Renal cortical epithelial cell (primary cell): ENCODE measurements at regions not wholly inside any gene's neighbourhood (a gene's known extent, or its start where the extent isn't known, plus 50 kb on each side); places are given as distances from the start of the nearest gene placed in this dataset.

ENCODE experiments used
- DNase-seq: peaks from one replicate; pipeline ENCODE4 v3.0.0-alpha.2; 2011; ENCODE audit warnings: low read depth

- no peak for DNase-seq
These were observed 1526.1 kb downstream of the KCNT2 start for GRCh38 chr1:195082183-195082582.

DNA sequence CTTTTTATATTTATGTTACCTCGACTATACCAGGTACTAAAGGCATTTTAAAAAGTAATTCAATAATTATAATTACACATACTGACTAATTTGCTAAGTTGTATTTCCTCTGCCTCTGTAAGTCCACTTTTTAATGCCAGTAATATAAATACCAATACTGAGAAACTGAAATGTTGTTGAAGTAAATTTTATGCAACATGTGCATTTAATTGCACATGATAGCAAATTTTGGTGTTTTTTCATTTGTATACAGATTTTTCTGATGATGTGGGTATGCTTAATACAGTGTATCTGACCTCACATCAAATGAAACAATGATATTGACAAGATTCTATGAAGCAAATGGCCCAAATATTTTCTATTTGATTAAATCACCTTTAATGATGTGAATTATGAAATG, 1531.6 kb downstream of the KCNT2 start:
- DNase-seq: no peak

GRCh38 chr1:195075973-195076372, 1532.3 kb downstream of the KCNT2 start:
- no peak for DNase-seq

GRCh38 chr1:195071461-195071860, 1536.8 kb downstream of the KCNT2 start:
- DNase-seq: no peak

GRCh38 chr1:195065437-195065836, 1542.8 kb downstream of the KCNT2 start:
- no peak for DNase-seq

GRCh38 chr1:195064358-195064757, 1543.9 kb downstream of the KCNT2 start:
- no peak for DNase-seq

DNA sequence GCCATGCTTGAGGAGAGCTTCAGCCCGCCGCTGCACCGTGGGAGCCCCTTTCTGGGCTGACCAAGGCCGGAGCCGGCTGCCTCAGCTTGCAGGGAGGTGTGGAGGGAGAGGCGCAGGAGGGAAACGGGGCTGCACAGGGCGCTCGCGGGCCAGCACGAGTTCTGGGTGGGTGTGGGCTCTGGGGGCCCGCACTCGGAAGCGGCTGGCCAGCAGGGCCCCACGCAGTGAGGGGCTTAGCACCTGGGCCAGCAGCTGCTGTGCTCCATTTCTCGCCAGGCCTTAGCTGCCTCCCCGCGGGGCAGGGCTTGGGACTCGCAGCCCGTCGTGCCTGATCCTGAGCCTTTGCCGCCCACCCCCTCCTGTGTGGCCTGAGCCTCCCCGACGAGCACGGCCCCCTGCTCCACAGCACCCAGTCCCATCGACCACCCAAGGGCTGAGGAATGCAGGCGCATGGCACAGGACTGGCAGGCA, 1554.0 kb downstream of the KCNT2 start:
- no peak for DNase-seq

DNA sequence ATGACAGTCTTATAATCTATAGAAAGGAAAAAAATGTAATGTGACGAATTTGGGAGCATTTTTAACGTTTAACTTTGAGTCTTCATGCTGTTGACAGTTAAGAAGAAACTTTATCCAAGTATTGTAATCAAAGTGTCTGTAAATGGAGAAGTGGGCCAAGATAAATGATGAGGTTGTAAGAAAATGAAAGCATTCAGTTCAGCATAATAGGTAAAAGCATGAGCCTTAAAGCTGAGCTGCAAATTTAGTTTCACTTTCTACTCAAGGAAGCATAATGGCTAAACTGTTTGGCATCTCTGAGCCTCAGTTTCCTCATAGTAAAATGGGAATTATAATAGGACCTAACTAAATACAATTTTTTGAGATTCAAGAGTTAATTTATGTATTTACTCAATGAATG, 1554.8 kb downstream of the KCNT2 start:
- DNase-seq: no peak

DNA sequence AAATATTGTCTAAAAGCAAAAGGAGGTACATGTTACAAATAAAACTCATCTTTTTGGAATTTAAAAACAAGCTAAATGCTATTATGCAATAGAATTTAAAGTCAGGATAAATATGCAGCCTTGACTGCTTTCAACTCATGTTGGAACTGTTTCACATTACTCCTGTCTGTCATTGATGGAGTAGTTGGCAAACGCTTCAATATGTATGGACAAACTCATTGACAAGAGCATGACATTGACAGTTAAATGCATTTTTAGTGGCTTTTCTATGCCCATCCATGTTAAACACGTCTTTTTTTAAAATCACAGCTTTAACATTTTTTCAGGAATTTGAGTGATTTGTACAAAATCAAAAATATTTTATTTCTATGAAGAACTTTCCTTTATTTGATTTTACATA, 1560.5 kb downstream of the KCNT2 start:
- no peak for DNase-seq

DNA sequence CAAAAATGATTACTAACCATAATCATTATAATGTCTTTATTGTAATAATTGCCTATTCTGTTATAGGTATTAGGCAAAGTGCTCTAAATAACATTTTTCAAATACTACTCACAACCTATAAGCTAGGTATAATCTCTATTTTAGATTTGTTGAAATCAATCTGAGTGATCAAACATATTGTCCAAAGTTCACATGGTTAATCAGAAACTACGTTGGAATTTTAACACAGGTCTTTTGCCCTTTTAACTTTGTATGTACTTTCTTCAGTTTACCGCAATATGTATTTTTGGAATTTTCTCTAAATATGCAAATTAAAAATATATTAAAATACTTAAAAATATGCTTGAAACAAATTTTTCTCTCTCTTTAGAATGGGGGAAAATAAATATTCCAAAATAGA, 1563.2 kb downstream of the KCNT2 start:
- no peak for DNase-seq

DNA sequence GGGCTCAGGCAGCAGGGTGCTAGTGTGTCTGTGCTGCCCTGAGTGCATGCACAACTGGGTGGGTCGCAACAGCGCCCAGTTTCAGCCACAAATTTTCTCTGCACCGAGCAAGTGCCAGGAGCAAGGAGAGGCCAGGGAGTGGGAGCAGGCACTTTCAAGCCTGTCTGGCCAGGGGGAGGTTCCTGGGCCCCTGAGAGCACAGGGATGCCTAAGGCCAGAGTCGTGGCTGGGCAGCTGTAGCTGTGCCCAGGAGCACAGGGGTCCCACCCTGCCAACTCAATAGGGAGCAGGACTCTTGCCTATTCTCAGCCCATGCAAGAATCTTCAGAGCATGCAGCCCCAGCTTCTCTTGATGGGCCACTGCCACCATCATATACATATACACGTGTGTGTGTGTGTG, 1577.4 kb downstream of the KCNT2 start:
- DNase-seq: no peak

GRCh38 chr1:195026792-195027191, 1581.4 kb downstream of the KCNT2 start:
- DNase-seq: no peak

DNA sequence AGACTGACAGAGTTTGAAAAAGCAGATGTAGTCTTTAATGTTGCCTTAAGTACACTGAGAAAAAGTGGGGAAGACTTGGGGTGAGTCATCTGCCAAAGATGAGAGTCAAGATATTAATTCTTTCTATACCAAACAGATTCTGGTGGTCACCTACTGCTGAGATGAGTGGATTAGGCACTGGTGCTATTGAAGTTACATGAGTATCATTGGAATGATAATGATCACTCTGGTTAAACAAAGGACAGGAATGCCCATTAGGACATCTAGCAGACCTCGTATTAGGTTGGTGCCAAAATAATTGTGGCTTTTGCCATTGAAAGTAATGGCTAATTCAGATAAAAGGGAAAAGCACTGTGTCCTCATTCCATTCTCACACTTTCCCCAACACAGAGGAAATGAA, 1588.9 kb downstream of the KCNT2 start:
- no peak for DNase-seq

GRCh38 chr1:195012995-195013394, 1595.2 kb downstream of the KCNT2 start:
- DNase-seq: no peak

DNA sequence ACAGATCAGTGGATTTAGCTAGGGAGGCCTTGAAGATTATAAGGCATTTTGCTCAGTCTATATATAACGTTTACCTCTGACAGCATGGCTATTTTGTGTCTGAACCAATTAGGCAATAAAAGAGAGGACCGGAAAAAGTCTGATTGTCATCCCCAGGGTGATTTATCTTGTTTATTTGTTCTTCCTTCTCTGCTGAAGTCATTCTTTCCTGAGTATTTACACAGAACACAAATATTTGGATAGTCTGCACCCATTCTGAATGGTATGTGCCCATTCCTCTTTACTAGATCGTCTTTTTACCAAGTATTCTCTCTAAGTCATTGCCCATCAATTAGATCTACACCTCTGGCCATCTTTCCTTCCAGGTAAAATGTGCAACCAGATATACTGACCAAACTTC, 1602.9 kb downstream of the KCNT2 start:
- no peak for DNase-seq

GRCh38 chr1:194990483-194990882, 1617.8 kb downstream of the KCNT2 start:
- no peak for DNase-seq

- DNase-seq: peak; percentile 2
These were observed 1632.3 kb downstream of the KCNT2 start for GRCh38 chr1:194975913-194976312.

- no peak for DNase-seq
These were observed 1639.3 kb downstream of the KCNT2 start for GRCh38 chr1:194968916-194969315.

DNA sequence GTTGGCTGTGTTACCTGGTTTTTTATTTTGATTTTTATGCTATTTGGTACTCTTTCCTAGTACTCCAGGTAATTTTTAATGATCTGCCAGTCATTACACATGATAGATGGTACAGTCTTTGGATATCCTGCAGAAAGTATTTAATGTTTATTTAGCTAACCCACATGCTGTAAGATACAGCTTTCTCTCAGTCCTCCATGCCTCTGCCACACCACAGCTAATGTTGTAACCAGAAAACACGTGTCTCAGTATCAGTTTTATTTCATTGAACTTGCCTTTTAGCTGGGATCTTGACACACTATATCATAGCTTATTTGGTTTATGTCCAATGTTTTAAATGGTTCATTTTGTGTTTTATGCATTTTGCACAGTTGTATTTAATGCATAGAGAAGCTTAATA, 1648.4 kb downstream of the KCNT2 start:
- DNase-seq: no peak

DNA sequence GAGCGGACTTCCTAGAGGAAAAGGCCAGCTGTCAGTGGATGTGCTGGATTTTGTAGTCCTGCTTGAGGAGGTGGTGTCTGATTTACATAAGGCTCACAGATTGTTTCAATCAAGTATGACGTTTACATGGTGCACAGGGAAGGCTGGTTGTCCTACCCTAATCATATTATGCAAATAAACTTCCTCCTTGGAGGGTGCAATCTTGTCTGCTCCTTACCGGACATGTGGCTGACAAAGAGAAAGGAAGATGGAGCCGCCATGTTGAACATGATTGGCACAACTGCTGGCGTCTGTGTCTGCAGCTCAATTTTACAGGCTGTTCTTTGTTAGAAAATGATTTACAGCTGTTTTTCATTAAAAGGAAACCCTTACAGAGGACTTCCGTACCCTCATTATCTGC, 1656.1 kb downstream of the KCNT2 start:
- no peak for DNase-seq

DNA sequence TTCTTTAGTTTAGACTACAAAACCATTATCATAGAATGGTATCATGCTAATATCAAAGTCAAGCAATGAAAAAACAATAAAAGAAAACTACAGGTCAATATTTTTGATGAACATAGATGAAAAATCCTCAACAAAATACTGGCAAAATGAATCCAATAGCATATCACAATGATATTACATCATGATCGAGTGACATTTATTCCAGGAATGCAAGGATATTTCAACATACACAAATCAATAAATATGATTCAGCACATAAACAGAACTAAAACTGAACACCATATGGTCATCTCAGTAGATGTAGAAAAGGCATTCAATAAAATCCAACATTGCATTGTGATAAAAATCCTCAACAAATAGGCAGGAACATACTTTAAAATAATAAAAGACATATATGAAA, 1657.7 kb downstream of the KCNT2 start:
- no peak for DNase-seq

- no peak for DNase-seq
These were observed 1667.8 kb downstream of the KCNT2 start for GRCh38 chr1:194940336-194941030.

DNA sequence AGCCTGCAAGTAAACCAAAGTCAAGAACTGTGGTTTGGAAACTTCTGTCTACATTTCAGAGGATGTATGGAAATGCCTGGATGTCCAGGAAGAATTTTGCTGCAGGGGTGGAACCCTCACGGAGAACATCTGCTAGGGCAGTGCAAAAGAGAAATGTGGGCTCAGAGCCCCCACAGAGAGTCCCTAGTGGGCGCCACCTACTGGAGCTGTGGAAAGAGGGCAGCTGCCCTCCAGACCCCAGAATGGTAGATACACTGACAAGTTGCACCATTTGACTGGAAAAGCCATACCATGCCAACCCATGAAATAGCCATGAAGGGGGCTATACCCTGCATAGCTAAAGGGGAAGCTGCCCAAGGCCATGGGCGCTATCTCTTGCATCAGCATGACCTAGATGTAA, 1672.4 kb downstream of the KCNT2 start:
- no peak for DNase-seq

DNA sequence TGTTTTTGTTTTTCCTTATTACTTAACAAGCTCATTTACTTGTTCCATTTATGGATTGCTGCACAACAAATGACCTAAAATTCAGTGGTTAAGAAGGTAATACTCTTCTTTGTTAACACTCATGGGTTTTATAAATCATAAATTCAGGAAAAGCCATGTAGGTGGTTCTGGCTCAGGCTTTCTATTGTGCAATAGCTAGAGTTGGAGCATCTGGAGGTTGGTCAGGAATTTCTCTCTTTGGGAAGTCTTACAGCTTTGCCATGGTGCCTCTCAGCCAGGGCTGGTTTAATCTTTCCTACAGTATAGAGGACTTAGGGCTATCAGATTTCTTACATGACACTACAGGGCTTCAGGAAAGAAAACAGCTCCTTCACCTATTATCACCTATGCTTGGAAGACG, 1677.1 kb downstream of the KCNT2 start:
- DNase-seq: no peak
